ENCODE measurements at regions not wholly inside any gene's neighbourhood (a gene's known extent, or its start where the extent isn't known, plus 50 kb on each side); places are given as distances from the start of the nearest gene placed in this dataset.

DNA sequence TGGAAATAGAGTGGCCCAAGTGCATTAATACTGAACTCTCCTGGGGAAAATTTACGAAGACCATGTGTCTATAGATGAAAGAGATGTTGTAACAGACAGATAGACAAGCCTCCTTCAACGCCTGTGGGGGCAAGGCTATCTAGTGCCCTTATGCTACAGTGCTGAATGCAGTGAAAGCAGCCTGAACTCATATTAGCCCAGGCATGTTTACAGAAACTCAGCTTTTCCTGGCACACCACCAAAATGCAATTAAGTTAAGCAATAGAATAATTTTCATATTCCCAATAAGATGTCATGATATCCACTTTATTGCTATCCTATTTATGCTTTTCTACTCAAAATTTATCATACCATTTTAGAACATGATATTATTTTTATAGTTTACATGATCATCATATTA is 277.0 kb downstream of the DIRAS2 start:
- intact Hi-C loops (cut with DNase I; ENCODE audit: low total_unique reads), result no loop called here
- Histone ChIP-seq H3K4me3 (no peak overlapping the region), H3K27ac (no peak overlapping the region), H3K4me1 (no peaks in the 10 kb centered on the region), H3K36me3 (no peaks in the 10 kb centered on the region), H3K9me3 (no peaks in the 10 kb centered on the region), H3K27me3 (no peaks in the 10 kb centered on the region)
- no peak for TF ChIP-seq POLR2A (IDR thresholded peaks at IDR 0.05)
- no peak for TF ChIP-seq CTCF (IDR thresholded peaks at IDR 0.05)
- no peak for DNase-seq

GRCh38 chr9:90368241-90368640 is 274.4 kb downstream of the DIRAS2 start:
- H3K4me1 ChIP-seq, result no peaks in the 10 kb centered on the region
- intact Hi-C loops (cut with DNase I; ENCODE audit: low total_unique reads), result no loop called here
- H3K27me3 ChIP-seq, result no peaks in the 10 kb centered on the region
- no peak for TF ChIP-seq POLR2A (IDR thresholded peaks at IDR 0.05)
- no peak for TF ChIP-seq CTCF (IDR thresholded peaks at IDR 0.05)
- H3K36me3 ChIP-seq, result no peaks in the 10 kb centered on the region
- no peak overlapping the region for H3K4me3 ChIP-seq
- no peaks in the 10 kb centered on the region for H3K9me3 ChIP-seq
- DNase-seq, result no peak
- no peak overlapping the region for H3K27ac ChIP-seq

- intact Hi-C loops (cut with DNase I; ENCODE audit: low total_unique reads), result no loop called here
- TF ChIP-seq CTCF (IDR thresholded peaks at IDR 0.05) (no peak), POLR2A (IDR thresholded peaks at IDR 0.05) (no peak)
These were observed 273.7 kb downstream of the DIRAS2 start for GRCh38 chr9:90368928-90369327.

DNA sequence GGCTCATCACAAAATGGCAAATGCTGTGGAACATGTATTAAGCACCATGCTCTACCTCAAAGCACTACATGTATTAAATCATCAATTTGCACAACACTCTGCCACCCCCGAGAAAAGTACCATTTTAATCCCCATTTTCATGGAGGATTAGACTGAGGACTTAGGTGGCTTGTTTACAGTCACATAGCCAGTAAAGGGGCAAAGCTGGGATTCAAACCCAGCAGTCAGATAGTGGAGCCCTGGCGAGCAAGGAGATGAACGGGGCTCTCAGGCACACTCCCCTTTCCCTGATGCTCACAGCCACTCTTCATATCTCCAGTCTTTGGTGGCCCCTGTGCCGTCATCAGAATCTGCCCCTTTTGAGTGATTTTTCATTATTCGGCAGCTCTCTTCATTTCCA is 262.9 kb downstream of the DIRAS2 start:
- no peak for DNase-seq
- TF ChIP-seq CTCF (IDR thresholded peaks at IDR 0.05), result no peak
- Histone ChIP-seq H3K36me3 (no peaks in the 10 kb centered on the region), H3K4me1 (no peaks in the 10 kb centered on the region), H3K27ac (no peak overlapping the region), H3K27me3 (no peaks in the 10 kb centered on the region), H3K9me3 (no peaks in the 10 kb centered on the region), H3K4me3 (no peak overlapping the region)
- intact Hi-C loops (cut with DNase I; ENCODE audit: low total_unique reads), result no loop called here

More at GRCh38 chr9:90368928-90369327, 273.7 kb downstream of the DIRAS2 start:
- Histone ChIP-seq H3K4me3 (no peak overlapping the region), H3K36me3 (no peaks in the 10 kb centered on the region), H3K27me3 (no peaks in the 10 kb centered on the region), H3K9me3 (no peaks in the 10 kb centered on the region), H3K4me1 (no peaks in the 10 kb centered on the region), H3K27ac (no peak overlapping the region)
- DNase-seq, result no peak

DNA sequence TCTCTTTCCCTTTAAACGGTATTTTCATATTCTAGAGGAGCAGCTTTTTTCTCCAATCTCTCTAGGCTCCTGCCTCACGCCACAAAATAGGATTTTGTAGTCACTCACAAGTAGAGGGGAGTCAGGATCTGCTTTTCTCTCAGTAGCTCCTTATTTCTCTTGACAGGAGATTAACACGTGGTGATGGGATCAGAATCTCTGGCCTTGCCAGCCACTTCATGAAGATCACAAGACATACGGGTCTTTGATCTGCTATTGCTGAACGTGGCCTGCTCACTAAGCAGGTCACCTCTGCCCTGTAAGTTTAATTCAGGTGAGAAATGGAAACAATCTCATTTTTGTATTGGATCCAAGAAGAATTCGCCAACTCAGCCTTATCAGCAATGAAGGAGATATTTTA is 257.5 kb downstream of the DIRAS2 start:
- no peak for TF ChIP-seq POLR2A (IDR thresholded peaks at IDR 0.05)
- TF ChIP-seq CTCF (IDR thresholded peaks at IDR 0.05), result no peak
- Histone ChIP-seq H3K27me3 (no peaks in the 10 kb centered on the region), H3K36me3 (no peaks in the 10 kb centered on the region), H3K4me3 (no peak overlapping the region), H3K9me3 (no peaks in the 10 kb centered on the region), H3K4me1 (no peaks in the 10 kb centered on the region), H3K27ac (no peak overlapping the region)
- DNase-seq, result no peak
- intact Hi-C loops (cut with DNase I; ENCODE audit: low total_unique reads), result no loop called here
